PC-9 (cell line): ENCODE measurements at regions not wholly inside any gene's neighbourhood (a gene's known extent, or its start where the extent isn't known, plus 50 kb on each side); places are given as distances from the start of the nearest gene placed in this dataset.
A peak's percentile ranks its signal among the peaks of the same experiment; 100 is the strongest.

ENCODE experiments used
- CTCF ChIP-seq: fragments of 200-600 bp; sonication (generic); conservative IDR thresholded peaks from 2 replicates; pipeline ENCODE4 v1.6.1; 2017; ENCODE audit warnings: mixed run types, antibody characterized with exemption, mild to moderate bottlenecking, moderate library complexity
- EZH2 ChIP-seq: fragments of 200-600 bp; sonication (generic); IDR thresholded peaks from 2 replicates; pipeline ENCODE4 v1.8.0; 2017; ENCODE audit warnings: antibody characterized with exemption, low read depth

GRCh38 chr13:38582133-38582532 is 104.7 kb upstream of the FREM2 start:
- TF ChIP-seq CTCF (peak; percentile 66), EZH2 (no peak)
